H9 (cell line): ENCODE measurements at regions not wholly inside any gene's neighbourhood (a gene's known extent, or its start where the extent isn't known, plus 50 kb on each side); places are given as distances from the start of the nearest gene placed in this dataset.

Source experiments
- DNase-seq: peaks from one replicate; pipeline ENCODE4 v3.0.0-alpha.2; 2017
- H2AFZ ChIP-seq: one replicate; pipeline ENCODE4 v1.6.1; 2013; ENCODE audit warnings: mild to moderate bottlenecking, low read length, control low read depth, moderate library complexity
- H2AK5ac ChIP-seq: 2 replicates; pipeline ENCODE4 v1.6.1; 2013; ENCODE audit warnings: low read length, control low read depth, mixed read lengths; ENCODE audit not compliant: insufficient read length
- H2BK120ac ChIP-seq: one replicate; pipeline ENCODE4 v1.6.1; 2013; ENCODE audit warnings: low read depth, mild to moderate bottlenecking, low read length, control low read depth, inconsistent platforms; ENCODE audit not compliant: poor library complexity, severe bottlenecking
- H2BK12ac ChIP-seq: 2 replicates; pipeline ENCODE4 v1.6.1; 2013; ENCODE audit warnings: low read length, control low read depth, mixed read lengths, low read depth; ENCODE audit not compliant: insufficient read length
- H2BK15ac ChIP-seq: 2 replicates; pipeline ENCODE4 v1.6.1; 2013; ENCODE audit warnings: low read depth, low read length, control low read depth
- H2BK20ac ChIP-seq: one replicate; pipeline ENCODE4 v1.6.1; 2013; ENCODE audit warnings: low read depth, mild to moderate bottlenecking, low read length, control low read depth, inconsistent platforms; ENCODE audit not compliant: poor library complexity, severe bottlenecking
- H2BK5ac ChIP-seq: 2 replicates; pipeline ENCODE4 v1.6.1; 2013; ENCODE audit warnings: low read length, control low read depth, mixed read lengths; ENCODE audit not compliant: insufficient read length
- H3K14ac ChIP-seq: 2 replicates; pipeline ENCODE4 v1.6.1; 2013; ENCODE audit warnings: low read length, control low read depth; ENCODE audit not compliant: insufficient read depth
- H3K18ac ChIP-seq: 2 replicates; pipeline ENCODE4 v1.6.1; 2013; ENCODE audit warnings: low read depth, mild to moderate bottlenecking, mixed read lengths, low read length, control low read depth; ENCODE audit not compliant: insufficient read length
- H3K23ac ChIP-seq: 2 replicates; pipeline ENCODE4 v1.6.1; 2013; ENCODE audit warnings: low read length, control low read depth, mixed read lengths, low read depth; ENCODE audit not compliant: insufficient read length
- H3K23me2 ChIP-seq: 2 replicates; pipeline ENCODE4 v1.6.1; 2013; ENCODE audit warnings: low read depth, mild to moderate bottlenecking, mixed read lengths, low read length, control low read depth; ENCODE audit not compliant: insufficient read length, poor library complexity, severe bottlenecking
- H3K27ac ChIP-seq: 2 replicates; pipeline ENCODE4 v1.5.1; 2013; ENCODE audit warnings: low read length, control low read depth, mixed read lengths, low read depth; ENCODE audit not compliant: insufficient read length
- H3K27me3 ChIP-seq: 2 replicates; pipeline ENCODE4 v1.6.1; 2013; ENCODE audit warnings: low read length, control low read depth, inconsistent platforms; ENCODE audit not compliant: insufficient read depth
- H3K4ac ChIP-seq: 2 replicates; pipeline ENCODE4 v1.6.1; 2013; ENCODE audit warnings: low read depth, mild to moderate bottlenecking, control low read depth, inconsistent platforms, low read length, moderate library complexity
- H3K4me1 ChIP-seq: 2 replicates; pipeline ENCODE4 v1.6.1; 2013; ENCODE audit warnings: low read length, control low read depth, inconsistent platforms; ENCODE audit not compliant: insufficient read depth
- H3K4me2 ChIP-seq: 2 replicates; pipeline ENCODE4 v1.6.1; 2013; ENCODE audit warnings: low read length, control low read depth, mixed read lengths; ENCODE audit not compliant: insufficient read length, insufficient read depth
- H3K56ac ChIP-seq: 2 replicates; pipeline ENCODE4 v1.6.1; 2013; ENCODE audit warnings: low read depth, mild to moderate bottlenecking, mixed read lengths, low read length, control low read depth; ENCODE audit not compliant: insufficient read length
- H3K79me1 ChIP-seq: 2 replicates; pipeline ENCODE4 v1.6.1; 2013; ENCODE audit warnings: low read depth, mild to moderate bottlenecking, moderate library complexity, low read length, control low read depth, inconsistent platforms; ENCODE audit not compliant: insufficient read depth, poor library complexity, severe bottlenecking
- H3K79me2 ChIP-seq: 2 replicates; pipeline ENCODE4 v1.6.1; 2013; ENCODE audit warnings: low read length, control low read depth, inconsistent platforms; ENCODE audit not compliant: insufficient read depth
- H3K9ac ChIP-seq: 2 replicates; pipeline ENCODE4 v1.6.1; 2013; ENCODE audit warnings: low read length, control low read depth, mixed read lengths; ENCODE audit not compliant: insufficient read length; ENCODE audit errors: extremely low read depth
- H3K9me3 ChIP-seq: one replicate; pipeline ENCODE4 v1.6.1; 2013; ENCODE audit warnings: low read depth, low read length, inconsistent platforms; ENCODE audit not compliant: control insufficient read depth
- H3T11ph ChIP-seq: one replicate; pipeline ENCODE4 v1.6.1; 2013; ENCODE audit warnings: mild to moderate bottlenecking, low read length, control low read depth, inconsistent platforms
- H4K20me1 ChIP-seq: one replicate; pipeline ENCODE4 v1.6.1; 2013; ENCODE audit not compliant: control insufficient read depth, insufficient read length, insufficient read depth
- H4K5ac ChIP-seq: 2 replicates; pipeline ENCODE4 v1.6.1; 2013; ENCODE audit warnings: low read depth, mild to moderate bottlenecking, mixed read lengths, low read length, control low read depth; ENCODE audit not compliant: insufficient read length
- H4K8ac ChIP-seq: replicated peaks from 2 replicates; pipeline ENCODE4 v1.6.1; 2013; ENCODE audit warnings: low read length, control low read depth, mixed read lengths, low read depth; ENCODE audit not compliant: insufficient read length
- H4K91ac ChIP-seq: 2 replicates; pipeline ENCODE4 v1.6.1; 2013; ENCODE audit warnings: low read depth, mild to moderate bottlenecking, moderate library complexity, mixed read lengths, low read length, control low read depth; ENCODE audit not compliant: insufficient read length
- H3K27ac Mint-ChIP-seq, 3 experiments: 2 replicates in 2 of 3; 3 replicates in 1 of 3; pipeline ENCODE4 v1.8.0; 2020 to 2021; ENCODE audit warnings: mixed read lengths in 3 of 3, mild to moderate bottlenecking in 1 of 3, moderate library complexity in 1 of 3
- H3K27me3 Mint-ChIP-seq: 2 replicates; pipeline ENCODE4 v1.8.0; 2021; ENCODE audit warnings: low read depth, mild to moderate bottlenecking, moderate library complexity, mixed read lengths
- H3K36me3 Mint-ChIP-seq, 3 experiments: 2 replicates in 2 of 3; 3 replicates in 1 of 3; pipeline ENCODE4 v1.8.0; 2020 to 2021; ENCODE audit warnings: low read depth in 3 of 3, mixed read lengths in 3 of 3; ENCODE audit not compliant: insufficient read depth in 1 of 3
- H3K4me1 Mint-ChIP-seq, 2 experiments: 2 replicates each; pipeline ENCODE4 v1.8.0; 2020; ENCODE audit warnings: mixed read lengths in 2 of 2
- H3K4me3 Mint-ChIP-seq, 2 experiments: 2 replicates in 1 of 2; 3 replicates in 1 of 2; pipeline ENCODE4 v1.8.0; 2020 to 2021; ENCODE audit warnings: mild to moderate bottlenecking in 2 of 2, mixed read lengths in 2 of 2, moderate library complexity in 1 of 2
- H3K9me3 Mint-ChIP-seq, 2 experiments: 2 replicates in 1 of 2; 3 replicates in 1 of 2; pipeline ENCODE4 v1.8.0; 2020; ENCODE audit warnings: mild to moderate bottlenecking in 2 of 2, mixed read lengths in 2 of 2, moderate library complexity in 1 of 2
- WGBS: extraction: QIAGEN DNeasy Blood & Tissue Kit; methylation state at CpG from one replicate; pipeline ENCODE4 v1.1.7; 2013; ENCODE audit warnings: missing lambda C conversion rate, low lambda C conversion rate, mixed read lengths; ENCODE audit not compliant: insufficient read length; ENCODE audit errors: extremely low coverage; 5-methylcytosine and 5-hydroxymethylcytosine counted together
- TF ChIP-seq, protein P1 (sequence below): fragments of 200-600 bp; sonication (generic); conservative IDR thresholded peaks from 3 replicates; pipeline ENCODE4 v1.8.0; 2021; ENCODE audit warnings: antibody characterized with exemption, mild to moderate bottlenecking

DNA sequence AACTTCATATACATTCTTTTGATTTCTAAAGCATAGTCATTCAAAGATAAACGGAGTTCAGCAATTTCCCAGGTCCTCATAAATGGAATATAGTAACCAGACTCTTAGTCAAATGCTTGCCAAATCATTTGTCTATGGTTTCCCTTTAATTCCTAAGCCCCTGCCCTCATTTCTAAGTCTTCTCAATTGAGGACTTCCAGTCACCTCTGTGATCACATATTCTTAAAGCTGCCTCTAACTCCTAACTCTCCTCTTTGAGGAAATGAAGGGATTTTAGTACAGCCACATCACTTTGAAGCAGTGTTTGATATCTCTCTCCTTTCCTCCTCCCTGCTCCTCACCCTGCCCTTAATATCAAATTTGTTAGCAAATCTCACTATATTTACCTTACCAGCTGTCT is 58.7 kb downstream of the PLEKHG1 start:
- WGBS = no CpG with 5 or more reads among the region's 1 CpG
- no peaks in the 10 kb centered on the region for H3K4me1 Mint-ChIP-seq
- no peaks in the 10 kb centered on the region for H3K79me1 ChIP-seq

More for the DNA sequence above, 58.7 kb downstream of the PLEKHG1 start:
- Histone ChIP-seq H3K14ac (no peak overlapping the region), H3K4me1 (no peaks in the 10 kb centered on the region), H3K4me2 (no peak overlapping the region), H3K56ac (no peak overlapping the region), H3K23ac (no peak overlapping the region), H3K23me2 (no peaks in the 10 kb centered on the region), H2BK120ac (no peak overlapping the region), H3K27me3 (no peaks in the 10 kb centered on the region), H2BK12ac (no peak overlapping the region), H4K91ac (no peak overlapping the region), H2AFZ (no peak overlapping the region), H3K79me2 (no peaks in the 10 kb centered on the region), H3K9ac (no peak overlapping the region), H2BK5ac (no peak overlapping the region), H2BK20ac (no peak overlapping the region), H4K8ac (no peak overlapping the region), H3K27ac (no peak overlapping the region), H3T11ph (no peak overlapping the region), H3K9me3 (no peaks in the 10 kb centered on the region), H3K4ac (no peak overlapping the region), H4K20me1 (no peaks in the 10 kb centered on the region), H2AK5ac (no peak overlapping the region), H4K5ac (no peak overlapping the region), H3K18ac (no peak overlapping the region), H2BK15ac (no peak overlapping the region)
- no peak for DNase-seq
- no peak overlapping the region for H3K27ac Mint-ChIP-seq
- no peaks in the 10 kb centered on the region for H3K36me3 Mint-ChIP-seq
- TF ChIP-seq, protein P1, sequence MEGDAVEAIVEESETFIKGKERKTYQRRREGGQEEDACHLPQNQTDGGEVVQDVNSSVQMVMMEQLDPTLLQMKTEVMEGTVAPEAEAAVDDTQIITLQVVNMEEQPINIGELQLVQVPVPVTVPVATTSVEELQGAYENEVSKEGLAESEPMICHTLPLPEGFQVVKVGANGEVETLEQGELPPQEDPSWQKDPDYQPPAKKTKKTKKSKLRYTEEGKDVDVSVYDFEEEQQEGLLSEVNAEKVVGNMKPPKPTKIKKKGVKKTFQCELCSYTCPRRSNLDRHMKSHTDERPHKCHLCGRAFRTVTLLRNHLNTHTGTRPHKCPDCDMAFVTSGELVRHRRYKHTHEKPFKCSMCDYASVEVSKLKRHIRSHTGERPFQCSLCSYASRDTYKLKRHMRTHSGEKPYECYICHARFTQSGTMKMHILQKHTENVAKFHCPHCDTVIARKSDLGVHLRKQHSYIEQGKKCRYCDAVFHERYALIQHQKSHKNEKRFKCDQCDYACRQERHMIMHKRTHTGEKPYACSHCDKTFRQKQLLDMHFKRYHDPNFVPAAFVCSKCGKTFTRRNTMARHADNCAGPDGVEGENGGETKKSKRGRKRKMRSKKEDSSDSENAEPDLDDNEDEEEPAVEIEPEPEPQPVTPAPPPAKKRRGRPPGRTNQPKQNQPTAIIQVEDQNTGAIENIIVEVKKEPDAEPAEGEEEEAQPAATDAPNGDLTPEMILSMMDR = no peak
- H3K27me3 Mint-ChIP-seq = no peaks in the 10 kb centered on the region
- H3K9me3 Mint-ChIP-seq = no peaks in the 10 kb centered on the region
- no peak overlapping the region for H3K4me3 Mint-ChIP-seq
